ENCODE measurements at regions not wholly inside any gene's neighbourhood (a gene's known extent, or its start where the extent isn't known, plus 50 kb on each side); places are given as distances from the start of the nearest gene placed in this dataset.

- DNase-seq, result no peak
Observed at GRCh38 chr12:93015871-93016751, 87.0 kb upstream of the EEA1 start.

- DNase-seq, result no peak
Observed at GRCh38 chr12:93016752-93017350, 87.8 kb upstream of the EEA1 start.

GRCh38 chr12:93018610-93019009 lies 89.5 kb upstream of the EEA1 start:
- DNase-seq, result no peak

- no peak for DNase-seq
Observed at GRCh38 chr12:93019212-93019927, 90.3 kb upstream of the EEA1 start.

- no peak for DNase-seq
Observed at GRCh38 chr12:93019975-93020630, 91.0 kb upstream of the EEA1 start.

GRCh38 chr12:93020631-93021597 lies 91.8 kb upstream of the EEA1 start:
- DNase-seq, result no peak

GRCh38 chr12:93022603-93023340 lies 93.7 kb upstream of the EEA1 start:
- DNase-seq, result no peak

- DNase-seq, result no peak
Observed at GRCh38 chr12:93025145-93026103, 96.3 kb upstream of the EEA1 start.

- DNase-seq, result no peak
Observed at GRCh38 chr12:93027041-93027440, 97.9 kb upstream of the EEA1 start.

- no peak for DNase-seq
Observed at GRCh38 chr12:93029091-93029490, 100.0 kb upstream of the EEA1 start.

- no peak for DNase-seq
Observed at GRCh38 chr12:93031028-93031427, 101.9 kb upstream of the EEA1 start.

- DNase-seq, result no peak
Observed at GRCh38 chr12:93032758-93033157, 103.7 kb upstream of the EEA1 start.

- no peak for DNase-seq
Observed at GRCh38 chr12:93033948-93034347, 104.9 kb upstream of the EEA1 start.

GRCh38 chr12:93039062-93039461 lies 110.0 kb upstream of the EEA1 start:
- no peak for DNase-seq

GRCh38 chr12:93039930-93040329 lies 110.8 kb upstream of the EEA1 start:
- DNase-seq, result no peak

GRCh38 chr12:93040367-93040766 lies 111.3 kb upstream of the EEA1 start:
- DNase-seq, result no peak

- DNase-seq, result no peak
Observed at GRCh38 chr12:93041416-93041815, 112.3 kb upstream of the EEA1 start.

GRCh38 chr12:93042283-93042682 lies 113.2 kb upstream of the EEA1 start:
- DNase-seq, result no peak

GRCh38 chr12:93042684-93043083 lies 113.6 kb upstream of the EEA1 start:
- DNase-seq, result no peak

All from activated CD8-positive, alpha-beta memory T cell treated with anti-CD3 and anti-CD28 coated beads for 24 hours (primary cell).